Mesothelial cell of epicardium (in vitro differentiated cells): ENCODE measurements at regions not wholly inside any gene's neighbourhood (a gene's known extent, or its start where the extent isn't known, plus 50 kb on each side); places are given as distances from the start of the nearest gene placed in this dataset.
A peak's percentile ranks its signal among the peaks of the same experiment; 100 is the strongest.

Source experiments
- DNase-seq, 2 experiments: peaks; one replicate each; pipeline ENCODE4 v3.0.0; 2021; ENCODE audit warnings: low spot score in 2 of 2; ENCODE audit not compliant: unreplicated experiment in 2 of 2
- H3K27ac Mint-ChIP-seq: 2 replicates; pipeline ENCODE4 v1.8.0; 2021; ENCODE audit warnings: mixed read lengths
- H3K27me3 Mint-ChIP-seq: 2 replicates; pipeline ENCODE4 v1.8.0; 2021; ENCODE audit warnings: low read depth, mixed read lengths
- H3K36me3 Mint-ChIP-seq: 2 replicates; pipeline ENCODE4 v1.8.0; 2021; ENCODE audit warnings: mixed read lengths
- H3K4me1 Mint-ChIP-seq: 2 replicates; pipeline ENCODE4 v1.8.0; 2021; ENCODE audit warnings: mixed read lengths
- H3K4me3 Mint-ChIP-seq: 2 replicates; pipeline ENCODE4 v1.8.0; 2021; ENCODE audit warnings: mild to moderate bottlenecking, moderate library complexity, mixed read lengths
- H3K9me3 Mint-ChIP-seq: 2 replicates; pipeline ENCODE4 v1.8.0; 2021; ENCODE audit warnings: mixed read lengths
- CTCF ChIP-seq: fragments of 200-600 bp; sonication (generic); IDR thresholded peaks from one replicate; pipeline ENCODE4 v1.5.0; 2021; ENCODE audit warnings: antibody characterized with exemption; ENCODE audit not compliant: unreplicated experiment

GRCh38 chr4:108567831-108568230 lies 52.5 kb upstream of the RPL34 start:
- Mint-ChIP-seq H3K9me3 (no peaks in the 10 kb centered on the region), H3K4me3 (no peak overlapping the region), H3K27ac (no peak overlapping the region), H3K4me1 (peaks cover 2% of the 10 kb centered on the region), H3K27me3 (no peaks in the 10 kb centered on the region), H3K36me3 (no peaks in the 10 kb centered on the region)
- no peak for DNase-seq
- no peak for TF ChIP-seq CTCF

- Mint-ChIP-seq H3K27me3 (no peaks in the 10 kb centered on the region), H3K4me1 (peaks cover 26% of the 10 kb centered on the region), H3K4me3 (no peak overlapping the region), H3K27ac (peak overlapping the region; percentile 51), H3K36me3 (no peaks in the 10 kb centered on the region), H3K9me3 (peaks cover 4% of the 10 kb centered on the region)
- DNase-seq: no peak
- TF ChIP-seq CTCF: no peak
Observed at GRCh38 chr4:108561116-108561515, 59.3 kb upstream of the RPL34 start.

- TF ChIP-seq CTCF: no peak
Observed at GRCh38 chr4:108560616-108561015, 59.8 kb upstream of the RPL34 start.

GRCh38 chr4:108559911-108560310 lies 60.5 kb upstream of the RPL34 start:
- Mint-ChIP-seq H3K4me1 (peaks cover 26% of the 10 kb centered on the region), H3K4me3 (no peak overlapping the region), H3K9me3 (peaks cover 4% of the 10 kb centered on the region), H3K36me3 (no peaks in the 10 kb centered on the region), H3K27me3 (no peaks in the 10 kb centered on the region), H3K27ac (no peak overlapping the region)
- no peak for TF ChIP-seq CTCF
- no peak for DNase-seq

More at GRCh38 chr4:108560616-108561015, 59.8 kb upstream of the RPL34 start:
- H3K27me3 Mint-ChIP-seq: no peaks in the 10 kb centered on the region
- H3K4me3 Mint-ChIP-seq: no peak overlapping the region
- H3K4me1 Mint-ChIP-seq: peaks cover 26% of the 10 kb centered on the region
- no peak overlapping the region for H3K27ac Mint-ChIP-seq
- DNase-seq: no peak
- H3K36me3 Mint-ChIP-seq: no peaks in the 10 kb centered on the region
- H3K9me3 Mint-ChIP-seq: peaks cover 4% of the 10 kb centered on the region

GRCh38 chr4:108559068-108559793 lies 61.1 kb upstream of the RPL34 start:
- DNase-seq: no peak
- Mint-ChIP-seq H3K9me3 (peaks cover 4% of the 10 kb centered on the region), H3K27me3 (no peaks in the 10 kb centered on the region), H3K4me3 (no peak overlapping the region), H3K27ac (no peak overlapping the region), H3K4me1 (peaks cover 26% of the 10 kb centered on the region), H3K36me3 (no peaks in the 10 kb centered on the region)
- TF ChIP-seq CTCF: no peak
